ENCODE measurements at regions not wholly inside any gene's neighbourhood (a gene's known extent, or its start where the extent isn't known, plus 50 kb on each side); places are given as distances from the start of the nearest gene placed in this dataset.

GRCh38 chr2:45212953-45213635 lies 203.8 kb upstream of the SIX2 start:
- no peak for DNase-seq (ENCODE audit: low read depth in 2 of 2)

DNA sequence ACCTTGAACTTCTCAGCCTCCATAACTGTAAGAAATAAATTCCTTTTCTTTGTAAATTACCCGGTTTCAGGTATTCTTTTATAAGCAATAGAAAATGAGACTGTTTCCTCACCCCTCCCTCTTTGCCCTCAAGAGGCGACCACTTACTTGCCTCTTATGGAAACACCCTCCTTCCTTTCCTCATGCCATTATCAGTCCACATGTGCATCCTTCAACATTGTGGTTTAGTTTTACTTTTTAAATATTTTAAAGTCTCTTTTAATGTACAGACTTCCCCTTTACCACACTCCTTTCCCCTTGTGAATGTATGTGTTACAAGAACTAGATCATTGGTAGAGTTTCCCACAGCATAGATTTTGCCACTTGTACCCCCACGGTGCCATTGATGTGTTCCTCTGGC lies 202.4 kb upstream of the SIX2 start:
- no peak for DNase-seq (ENCODE audit: low read depth in 2 of 2)

DNA sequence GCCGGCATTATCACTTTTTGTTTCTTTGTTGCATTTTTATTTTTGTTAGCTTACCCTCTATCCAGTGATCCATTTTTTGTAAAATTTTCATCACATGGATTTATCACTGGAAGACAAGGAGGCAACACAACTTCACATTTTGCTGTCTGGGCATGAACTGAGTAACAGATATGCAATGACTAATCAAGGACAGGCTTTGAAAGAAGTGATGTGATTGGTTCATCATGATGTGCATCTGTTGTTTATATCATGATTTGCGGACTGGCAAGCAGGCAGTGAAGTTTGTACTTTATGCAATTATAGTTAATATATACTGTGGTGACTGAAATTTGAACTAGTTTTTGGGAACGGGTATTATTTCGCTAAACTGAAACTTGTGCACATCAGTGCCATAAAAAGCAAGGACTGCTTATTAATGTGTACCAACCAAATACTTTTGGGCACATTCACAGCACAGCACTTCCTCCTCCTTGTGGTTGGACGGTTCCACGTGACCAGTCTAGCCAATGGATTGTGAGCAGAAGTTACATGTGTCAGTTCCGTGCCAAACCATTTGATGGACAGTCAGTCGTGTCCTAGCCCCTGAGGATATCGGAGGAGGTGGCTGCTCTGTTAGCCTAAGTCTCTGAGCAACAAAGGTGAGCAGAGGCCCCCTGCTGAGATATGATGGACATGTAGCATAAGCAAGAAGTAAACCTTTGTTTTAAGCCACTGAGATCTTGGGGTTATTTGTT lies 201.4 kb upstream of the SIX2 start:
- DNase-seq (ENCODE audit: low read depth in 2 of 2): no peak

DNA sequence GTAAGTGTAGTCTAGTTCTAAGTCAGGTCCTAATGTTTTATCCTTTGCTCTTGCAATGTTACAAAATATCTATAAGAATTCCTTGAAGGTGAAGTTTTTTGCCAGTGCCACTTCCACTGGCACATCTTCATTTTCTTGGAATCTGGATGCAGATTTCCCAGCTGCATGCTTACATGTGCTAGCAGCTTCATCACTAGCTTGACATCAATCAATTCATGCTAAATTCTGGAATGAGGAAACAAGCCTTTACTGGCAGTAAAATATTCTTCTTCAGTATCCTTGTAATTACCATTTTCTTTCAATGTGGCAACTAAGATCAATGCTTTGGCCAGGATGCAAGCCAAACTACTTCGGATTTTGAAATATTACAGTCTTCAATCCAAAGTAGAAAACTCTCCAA lies 200.6 kb upstream of the SIX2 start:
- DNase-seq (ENCODE audit: low read depth in 2 of 2): no peak

DNA sequence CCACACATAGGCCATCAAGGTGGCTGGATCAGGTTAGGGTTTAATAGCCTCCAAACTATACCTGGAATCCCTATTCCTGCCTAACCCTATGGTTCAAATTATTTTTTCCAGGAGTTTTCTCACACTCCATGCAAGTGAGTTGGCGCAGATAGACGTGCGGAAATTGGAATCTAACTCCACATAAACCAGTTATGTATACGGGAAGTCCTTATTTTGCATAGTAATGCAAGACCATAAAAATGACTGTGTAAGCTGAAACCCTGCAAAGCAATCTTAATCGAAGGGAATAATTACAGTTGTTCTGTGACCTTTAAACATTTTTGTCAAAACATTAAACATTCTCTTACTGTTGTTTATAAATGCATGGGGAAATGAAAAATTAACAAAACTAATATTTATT lies 200.1 kb upstream of the SIX2 start:
- no peak for DNase-seq (ENCODE audit: low read depth in 2 of 2)

DNA sequence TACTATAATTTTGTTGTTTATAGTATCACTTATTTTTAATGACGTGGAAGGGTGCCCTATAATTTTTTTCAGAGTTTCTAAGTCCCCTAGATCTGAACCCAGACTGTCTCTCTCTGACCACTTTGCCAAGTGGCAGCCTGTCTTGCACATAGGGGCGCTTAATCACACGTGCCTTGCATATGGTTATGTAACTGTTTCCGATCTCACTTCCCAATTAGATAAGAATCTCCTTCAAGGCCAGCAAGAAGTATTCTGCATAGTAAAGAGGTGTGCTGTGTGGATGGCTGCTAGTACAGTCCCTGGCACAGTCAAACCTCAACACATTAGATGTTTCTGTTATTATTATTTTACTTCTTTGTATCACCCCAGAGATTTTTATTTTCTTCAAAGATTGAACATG lies 197.8 kb upstream of the SIX2 start:
- no peak for DNase-seq (ENCODE audit: low read depth in 2 of 2)

DNA sequence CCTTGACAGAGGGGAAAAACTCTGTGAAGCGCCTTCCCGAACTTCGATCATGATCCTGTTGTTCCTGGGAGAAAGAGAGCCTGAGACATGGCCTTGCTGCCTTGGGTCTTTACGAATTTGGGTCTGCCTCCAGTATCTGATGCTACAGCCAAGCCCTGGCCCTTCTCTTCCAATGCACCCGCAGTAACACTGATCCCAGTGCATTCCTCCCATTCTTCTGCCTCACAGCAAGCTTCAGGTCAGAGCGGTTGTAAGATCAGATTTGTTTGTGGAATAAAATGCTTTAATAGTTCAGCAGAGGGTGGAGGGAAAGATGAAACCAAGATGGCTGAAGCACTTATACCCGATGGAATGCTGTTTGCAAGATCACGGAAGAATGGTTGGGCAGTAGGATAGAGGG lies 196.7 kb upstream of the SIX2 start:
- no peak for DNase-seq (ENCODE audit: low read depth in 2 of 2)

DNA sequence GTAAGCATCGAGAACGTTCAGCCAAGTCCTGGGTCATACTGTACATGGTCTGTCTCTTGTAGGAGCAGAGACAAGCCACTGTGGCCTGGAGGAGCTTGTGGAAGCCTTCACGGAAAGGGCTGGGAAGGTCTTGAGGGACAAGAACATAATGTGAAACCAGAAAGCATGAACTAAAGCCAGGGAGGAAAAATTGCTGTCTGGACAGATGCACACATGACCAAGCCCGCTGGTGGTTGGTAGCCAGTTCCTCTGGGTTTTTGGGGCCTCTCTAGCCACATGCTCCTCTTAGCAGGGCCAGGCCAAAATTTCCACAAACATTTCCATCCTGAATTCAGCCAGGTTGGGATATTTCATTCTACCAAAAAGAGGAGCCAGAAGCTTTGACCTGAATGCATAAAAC lies 196.2 kb upstream of the SIX2 start:
- no peak for DNase-seq (ENCODE audit: low read depth in 2 of 2)

DNA sequence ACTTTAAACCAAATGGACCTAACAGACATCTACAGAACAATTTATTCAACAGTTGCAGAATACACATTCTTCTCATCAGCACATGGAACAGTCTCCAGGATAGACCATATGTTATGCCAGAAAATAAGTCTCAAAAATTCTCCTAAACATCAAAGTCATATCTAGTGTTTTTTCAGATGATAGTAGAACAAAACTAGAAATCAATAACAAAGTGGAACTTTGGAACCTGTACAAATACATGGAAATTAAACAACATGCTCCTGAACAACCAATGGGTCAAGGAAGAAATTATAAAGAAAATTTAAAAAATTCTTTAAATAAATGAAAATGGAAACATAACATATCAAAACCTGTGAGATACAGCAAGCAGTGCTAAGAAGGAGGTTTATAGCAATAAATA lies 194.1 kb upstream of the SIX2 start:
- DNase-seq (ENCODE audit: low read depth in 2 of 2): no peak

DNA sequence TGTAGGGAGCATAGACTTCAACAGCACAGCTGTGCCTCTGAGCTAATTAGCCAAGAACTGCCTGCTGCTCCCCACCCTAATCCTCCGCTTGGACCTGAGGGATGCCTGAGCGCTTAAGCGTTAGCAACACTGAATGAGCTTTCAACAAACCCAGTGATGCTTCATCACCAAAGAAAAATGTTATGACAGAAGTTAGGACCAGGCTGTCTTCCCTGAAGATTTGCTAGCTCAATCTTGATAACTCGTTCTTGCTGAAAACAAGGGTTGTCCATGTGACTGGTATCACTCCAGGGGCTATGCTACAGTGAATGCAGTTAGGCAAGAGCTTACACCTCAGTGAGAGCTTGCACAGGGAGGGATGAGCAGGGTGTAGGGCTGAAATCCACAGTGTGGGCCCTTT lies 190.7 kb upstream of the SIX2 start:
- no peak for DNase-seq (ENCODE audit: low read depth in 2 of 2)

- no peak for DNase-seq (ENCODE audit: low read depth in 2 of 2)
Observed at GRCh38 chr2:45195916-45196315, 186.7 kb upstream of the SIX2 start.

DNA sequence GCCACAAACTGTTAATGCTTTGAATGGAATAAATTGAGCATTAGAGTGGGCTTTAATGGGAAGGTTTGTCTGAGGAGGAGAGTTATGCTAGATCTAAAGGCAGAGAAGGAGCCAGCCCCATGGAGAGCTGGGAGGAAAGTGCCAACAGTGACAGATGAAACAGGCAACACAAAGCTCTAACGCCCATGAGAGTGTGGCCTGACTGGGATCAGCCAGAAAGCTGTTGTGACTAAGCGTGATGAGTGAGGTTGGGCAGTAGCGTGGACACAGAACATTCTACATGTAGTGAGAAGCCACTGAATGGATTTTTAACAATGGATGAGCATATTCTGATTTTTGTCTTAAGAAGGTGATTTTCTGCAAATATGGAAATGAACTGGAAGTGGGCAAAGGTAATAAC lies 185.3 kb upstream of the SIX2 start:
- no peak for DNase-seq (ENCODE audit: low read depth in 2 of 2)

DNA sequence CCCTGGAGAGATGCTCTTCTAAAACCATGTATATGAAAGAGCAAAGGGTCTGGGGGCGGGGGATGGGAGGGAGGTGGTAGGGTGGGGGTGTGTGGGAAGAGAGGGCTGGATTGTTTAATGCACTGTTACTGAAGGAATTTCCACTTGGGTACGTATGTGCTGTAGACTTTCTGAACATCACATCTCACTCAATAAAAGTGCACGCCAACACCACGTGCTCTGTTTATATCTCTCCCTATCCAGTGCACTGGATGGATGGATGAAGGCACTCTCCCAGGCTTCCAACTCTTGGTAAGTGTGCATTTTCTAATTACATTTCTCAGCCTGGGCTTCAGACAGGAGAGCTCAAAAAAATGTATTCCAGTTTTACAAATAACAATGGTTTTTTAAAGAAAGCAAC lies 184.3 kb upstream of the SIX2 start:
- DNase-seq (ENCODE audit: low read depth in 2 of 2): no peak

GRCh38 chr2:45192991-45193390 lies 183.7 kb upstream of the SIX2 start:
- DNase-seq (ENCODE audit: low read depth in 2 of 2): no peak

- DNase-seq (ENCODE audit: low read depth in 2 of 2): no peak
Observed at GRCh38 chr2:45192481-45192880, 183.2 kb upstream of the SIX2 start.

GRCh38 chr2:45191976-45192375 lies 182.7 kb upstream of the SIX2 start:
- no peak for DNase-seq (ENCODE audit: low read depth in 2 of 2)

DNA sequence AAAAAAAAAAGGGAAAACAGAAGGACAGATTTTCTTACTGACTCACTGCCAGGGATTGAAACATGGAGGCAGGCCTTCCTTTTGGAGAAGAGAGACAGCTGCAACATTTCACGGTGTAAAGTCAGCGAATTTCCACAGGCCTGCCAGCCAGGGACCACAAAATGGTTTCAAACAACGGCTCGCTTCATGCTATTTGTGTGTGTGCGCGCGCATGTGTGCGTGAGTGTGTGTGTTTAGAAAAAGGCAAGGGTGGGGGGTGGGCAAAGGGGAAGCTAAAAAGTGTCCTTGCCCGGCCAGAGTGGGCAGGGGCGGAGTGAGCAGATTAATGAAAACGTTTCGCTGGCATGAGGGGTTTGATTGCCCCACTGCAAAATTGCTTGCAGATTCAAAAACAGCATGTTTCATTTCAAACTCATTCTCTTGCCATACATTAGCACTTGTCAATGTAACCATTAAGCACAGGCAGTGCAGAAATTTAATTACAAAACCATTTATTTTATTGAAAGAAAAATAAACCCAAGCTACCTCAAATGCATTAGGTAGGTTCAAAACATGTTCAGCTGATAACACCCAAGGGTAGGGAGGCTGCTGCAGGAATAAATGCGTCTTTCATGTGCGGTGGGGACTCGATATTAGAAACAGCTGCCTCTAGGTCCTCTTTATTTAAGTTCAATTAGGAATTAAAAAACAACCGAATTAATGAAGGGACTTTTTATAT lies 182.1 kb upstream of the SIX2 start:
- DNase-seq (ENCODE audit: low read depth in 2 of 2): no peak

- DNase-seq (ENCODE audit: low read depth in 2 of 2): no peak
Observed at GRCh38 chr2:45190481-45190942, 181.3 kb upstream of the SIX2 start.

- no peak for DNase-seq (ENCODE audit: low read depth in 2 of 2)
Observed at GRCh38 chr2:45184606-45185005, 175.4 kb upstream of the SIX2 start.

DNA sequence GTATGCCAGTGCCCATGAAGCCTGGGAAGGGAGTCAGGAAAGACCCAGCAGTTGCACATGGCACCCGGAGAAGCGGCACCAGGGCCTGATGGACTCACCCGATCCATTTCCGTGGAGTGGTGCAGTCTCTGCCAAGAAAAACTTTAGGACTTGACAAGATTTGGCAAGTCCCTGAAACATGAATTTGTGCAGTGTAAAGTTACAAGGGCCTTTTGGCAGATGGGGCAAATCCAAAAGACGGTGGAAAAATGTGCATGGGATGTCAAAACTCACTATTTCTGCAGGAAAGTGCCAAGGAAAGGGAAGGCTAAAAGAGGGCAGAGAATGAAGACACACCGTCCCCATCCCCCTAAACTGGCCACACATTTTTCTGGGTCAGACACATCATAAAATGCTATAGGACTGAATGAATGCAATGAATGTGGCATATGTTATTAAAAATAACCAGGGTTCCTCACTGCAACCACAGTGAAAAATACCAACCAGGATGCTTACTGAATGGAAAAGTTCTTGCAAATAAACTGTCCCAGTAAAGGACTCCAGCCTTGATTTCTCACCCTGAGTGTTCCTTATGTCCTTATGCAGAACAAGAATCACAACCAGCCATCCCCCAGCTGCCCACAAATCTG lies 173.5 kb upstream of the SIX2 start:
- DNase-seq (ENCODE audit: low read depth in 2 of 2): no peak

GRCh38 chr2:45180779-45181178 lies 171.5 kb upstream of the SIX2 start:
- DNase-seq (ENCODE audit: low read depth in 2 of 2): no peak

GRCh38 chr2:45180033-45180746 lies 170.9 kb upstream of the SIX2 start:
- no peak for DNase-seq (ENCODE audit: low read depth in 2 of 2)
